Glomerular visceral epithelial cell (primary cell): ENCODE measurements at regions not wholly inside any gene's neighbourhood (a gene's known extent, or its start where the extent isn't known, plus 50 kb on each side); places are given as distances from the start of the nearest gene placed in this dataset.

Source experiments
- DNase-seq: peaks from one replicate; pipeline ENCODE4 v3.0.0-alpha.2; 2016; ENCODE audit errors: extremely low spot score

DNA sequence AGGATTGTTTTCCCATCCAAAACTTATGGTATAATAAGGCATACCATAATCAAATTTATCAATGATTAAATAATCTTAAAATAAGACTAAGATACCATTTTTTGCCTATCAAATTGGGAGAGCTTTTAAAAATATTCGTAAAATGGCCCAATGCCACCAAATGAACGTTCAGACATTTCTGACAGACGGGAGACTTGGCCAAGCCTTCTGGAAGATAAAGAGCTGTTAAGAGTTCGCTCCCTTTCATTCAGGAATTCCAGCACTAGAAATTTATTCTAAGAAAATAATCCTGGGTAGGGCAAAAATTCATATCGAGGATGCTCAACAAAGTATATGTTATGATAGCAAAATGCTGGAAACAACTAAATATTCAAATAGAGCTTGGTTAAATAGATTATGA, 85.6 kb upstream of the NEO1 start:
- no peak for DNase-seq

DNA sequence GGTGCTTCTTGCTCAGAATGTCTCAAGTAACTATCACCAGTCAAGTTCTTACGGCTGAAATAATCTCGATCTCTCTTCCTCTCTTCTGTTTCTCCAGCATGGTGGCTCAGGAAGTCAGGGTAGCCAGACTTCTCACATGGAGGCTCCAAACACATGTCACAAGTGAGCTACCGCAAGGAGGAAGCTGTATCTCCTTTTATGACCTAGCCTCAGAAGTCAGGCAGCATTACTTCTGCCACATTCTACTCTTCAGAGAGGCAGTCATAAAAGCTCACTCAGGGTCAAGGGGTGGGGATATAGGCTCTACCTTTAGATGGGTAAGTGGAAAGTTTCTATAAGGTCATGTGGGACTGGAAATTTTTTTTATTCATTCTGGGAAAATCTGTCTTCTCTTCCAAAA, 86.6 kb upstream of the NEO1 start:
- DNase-seq = no peak

DNA sequence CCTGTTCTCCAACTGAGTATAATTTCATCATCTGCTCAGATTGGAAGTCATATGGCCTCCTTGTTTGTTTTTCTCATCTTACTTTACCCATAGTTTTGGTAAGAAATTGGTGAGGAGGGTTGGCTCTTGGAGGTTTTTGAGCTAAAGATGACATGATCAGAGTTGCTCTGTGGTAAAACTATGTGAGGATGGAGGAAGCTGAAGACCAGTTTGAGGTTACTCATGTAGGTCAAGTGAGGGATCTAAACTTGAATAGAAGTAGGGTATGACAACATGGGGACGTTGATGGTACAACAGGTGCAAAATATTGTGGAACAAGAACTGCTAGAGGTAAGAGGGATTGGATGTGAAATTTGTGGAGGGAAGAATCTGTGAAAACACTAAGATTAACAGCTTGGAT, 87.7 kb upstream of the NEO1 start:
- DNase-seq = no peak

DNA sequence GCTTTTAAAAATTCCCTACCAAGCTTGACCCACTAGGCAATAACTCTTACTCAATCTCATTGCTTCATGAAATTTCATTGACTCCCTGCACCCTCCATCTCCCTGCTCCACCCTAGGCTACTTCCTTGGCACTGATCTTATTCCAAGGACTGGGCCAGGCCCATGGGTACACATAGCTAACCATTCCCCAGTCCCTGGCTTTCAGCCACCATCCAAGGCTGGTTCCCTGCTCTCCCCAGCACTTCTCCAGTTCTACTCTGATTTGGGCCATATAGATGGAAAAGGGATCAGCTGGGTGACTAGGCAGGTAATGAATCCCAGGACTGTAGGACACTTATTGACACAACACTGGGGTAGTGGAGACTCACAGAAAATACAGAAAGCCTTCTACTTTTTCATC, 88.1 kb upstream of the NEO1 start:
- DNase-seq = no peak

DNA sequence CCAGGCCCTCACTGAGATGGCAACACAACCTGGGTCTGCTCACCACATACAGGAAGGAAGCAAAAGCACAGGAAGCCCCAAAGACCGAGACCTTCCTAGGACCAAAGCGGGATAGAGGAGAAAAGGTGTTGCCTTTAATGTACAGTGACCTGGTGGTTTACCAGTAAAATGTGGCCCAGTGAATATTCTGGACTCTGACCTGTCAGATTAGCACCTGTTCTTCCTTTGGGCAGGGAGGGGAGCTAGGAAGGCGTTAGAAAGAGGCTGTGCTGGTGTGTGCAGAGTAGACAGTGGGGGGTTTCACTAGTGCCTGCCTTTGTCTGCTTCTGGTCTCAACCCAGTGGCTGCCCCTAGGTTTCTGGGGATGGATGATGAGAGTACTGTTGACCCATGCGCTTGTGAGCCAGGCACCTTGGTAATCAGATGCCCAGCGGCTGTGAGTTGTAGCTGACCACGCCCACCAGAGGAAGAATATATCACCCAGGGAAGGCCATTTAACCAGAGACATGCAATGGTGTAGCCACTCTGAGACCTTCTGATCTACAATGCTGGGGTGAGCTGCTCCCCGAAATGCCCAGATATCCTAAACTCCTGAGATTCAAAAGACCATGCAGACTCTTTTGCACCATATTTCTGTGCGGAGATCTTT, 90.1 kb upstream of the NEO1 start:
- DNase-seq = no peak

DNA sequence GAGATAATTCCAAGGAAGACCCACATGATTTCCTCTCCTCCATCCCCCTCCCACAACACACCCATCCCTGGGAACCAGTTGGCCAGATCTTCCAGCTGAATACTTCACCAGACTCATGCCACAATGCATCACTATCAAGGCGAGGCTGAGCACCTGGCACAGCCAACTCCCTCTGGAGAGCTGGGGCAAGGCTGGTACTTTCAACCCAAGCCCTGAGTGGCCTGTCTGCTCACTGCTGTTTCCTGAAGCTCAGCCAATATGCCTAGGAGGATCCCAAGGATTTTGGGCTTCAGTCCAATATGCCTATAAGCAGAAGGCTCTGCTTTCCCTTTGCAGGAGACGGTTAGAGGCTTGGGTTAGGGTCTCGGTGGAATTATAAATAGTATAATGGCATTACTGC, 90.9 kb upstream of the NEO1 start:
- DNase-seq = no peak

DNA sequence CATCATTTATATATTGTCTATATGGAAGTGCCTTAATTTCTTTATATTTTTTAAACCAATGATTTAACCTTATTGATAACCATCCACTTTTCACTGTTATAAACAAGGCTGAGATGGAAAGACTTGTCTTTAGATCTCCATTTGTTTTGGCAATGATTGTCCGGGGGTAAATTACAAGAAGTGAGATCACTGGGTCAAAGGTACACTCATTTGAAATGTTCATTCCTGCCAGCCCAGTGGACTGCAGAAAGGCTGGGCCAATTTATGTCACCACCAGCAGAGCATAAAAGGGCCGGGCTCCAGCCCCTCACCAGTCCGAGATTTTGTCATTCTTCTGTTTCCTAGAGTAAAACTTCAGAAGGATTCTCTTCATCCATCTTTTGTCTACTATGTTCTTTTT, 93.6 kb upstream of the NEO1 start:
- no peak for DNase-seq

DNA sequence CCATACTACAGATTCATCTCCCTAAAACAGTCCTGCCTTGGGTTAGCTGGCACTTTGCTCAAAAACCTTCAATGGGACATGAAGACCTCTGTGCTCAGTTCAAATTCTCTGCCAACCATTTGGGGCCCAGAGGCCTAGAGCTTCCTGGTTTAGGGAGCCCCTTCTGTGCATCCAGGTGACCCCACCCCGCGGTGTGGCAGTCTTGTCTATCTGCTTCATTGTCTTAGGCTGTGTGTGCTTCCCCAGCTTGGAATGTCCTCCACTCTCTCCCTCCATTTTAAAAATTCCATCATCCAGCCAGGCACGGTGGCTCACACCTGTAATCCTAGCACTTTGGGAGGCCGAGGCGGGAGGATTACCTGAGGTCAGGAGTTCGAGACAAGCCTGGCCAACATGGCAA, 99.0 kb upstream of the NEO1 start:
- no peak for DNase-seq

DNA sequence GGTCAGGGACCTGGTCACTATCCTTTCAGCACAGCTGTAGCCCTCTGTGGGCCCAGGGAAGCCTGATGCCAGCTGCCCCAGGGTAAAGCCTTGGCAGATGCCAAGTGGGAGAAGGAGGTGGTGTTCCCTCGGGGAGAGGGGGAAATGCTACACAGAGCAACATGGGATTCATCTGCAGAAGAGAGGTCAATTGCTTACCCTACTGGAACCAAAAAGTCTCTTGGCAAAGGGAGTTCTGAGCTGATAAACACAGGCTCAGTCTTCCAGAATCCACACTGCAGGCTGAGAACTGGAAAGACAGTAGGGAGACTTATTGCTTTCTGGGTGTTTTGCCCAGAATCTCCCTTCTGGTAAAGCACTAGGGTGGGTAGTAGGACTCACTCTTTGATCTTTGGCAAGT, 100.1 kb upstream of the NEO1 start:
- DNase-seq = no peak

DNA sequence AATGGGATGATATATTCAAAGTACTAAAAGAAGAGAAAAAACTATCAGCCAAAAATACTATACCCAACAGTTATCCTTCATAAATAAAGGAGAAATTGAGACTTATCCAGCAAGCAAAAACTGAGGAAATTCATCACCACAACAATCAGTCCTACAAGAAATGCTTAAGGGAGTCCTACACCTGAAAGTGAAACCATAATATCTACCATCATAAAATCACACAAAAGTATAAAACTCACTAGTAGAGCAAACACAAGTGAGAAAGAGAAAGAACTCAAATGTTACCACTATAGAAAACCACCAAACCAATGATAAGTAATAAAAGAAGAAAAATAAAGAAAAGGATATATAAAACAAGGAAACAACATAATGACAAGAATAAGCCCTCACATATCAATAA, 103.6 kb upstream of the NEO1 start:
- no peak for DNase-seq

DNA sequence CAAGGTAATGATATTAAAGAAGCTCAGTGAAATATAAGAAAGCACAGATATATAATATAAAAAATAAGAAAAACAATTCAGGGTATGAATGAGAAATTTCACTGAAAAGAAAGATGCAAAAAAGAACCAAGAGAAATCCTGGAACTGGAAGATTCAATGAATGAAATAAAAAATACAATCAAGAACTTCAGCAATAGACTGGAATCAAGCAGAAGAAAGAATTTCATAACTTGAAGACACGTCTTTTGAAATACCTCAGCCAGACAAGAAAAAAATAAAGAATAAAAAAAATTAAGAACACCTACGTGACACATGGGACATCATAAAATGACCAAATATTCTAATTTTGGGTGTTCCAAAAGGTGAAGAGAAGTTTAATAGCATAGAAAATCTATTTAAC, 104.6 kb upstream of the NEO1 start:
- no peak for DNase-seq

DNA sequence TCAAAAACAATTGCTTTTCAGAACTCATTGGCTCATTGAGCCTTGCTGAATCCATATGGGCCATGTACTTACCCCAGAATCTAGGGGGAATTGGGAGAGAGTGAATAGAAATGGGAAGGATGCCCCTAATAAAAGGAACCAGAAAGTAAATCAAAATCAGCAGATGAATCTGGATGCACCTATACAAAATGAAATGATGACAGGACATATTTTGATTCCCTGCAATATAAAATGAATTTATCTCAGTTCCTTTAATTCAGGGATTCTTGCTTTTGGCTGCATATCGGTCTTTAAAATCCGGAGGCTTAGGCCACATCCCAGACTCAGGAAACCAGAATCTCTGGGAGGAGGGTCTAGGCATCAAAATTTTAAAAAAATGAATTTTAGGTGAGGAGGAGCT, 107.7 kb upstream of the NEO1 start:
- DNase-seq = no peak

DNA sequence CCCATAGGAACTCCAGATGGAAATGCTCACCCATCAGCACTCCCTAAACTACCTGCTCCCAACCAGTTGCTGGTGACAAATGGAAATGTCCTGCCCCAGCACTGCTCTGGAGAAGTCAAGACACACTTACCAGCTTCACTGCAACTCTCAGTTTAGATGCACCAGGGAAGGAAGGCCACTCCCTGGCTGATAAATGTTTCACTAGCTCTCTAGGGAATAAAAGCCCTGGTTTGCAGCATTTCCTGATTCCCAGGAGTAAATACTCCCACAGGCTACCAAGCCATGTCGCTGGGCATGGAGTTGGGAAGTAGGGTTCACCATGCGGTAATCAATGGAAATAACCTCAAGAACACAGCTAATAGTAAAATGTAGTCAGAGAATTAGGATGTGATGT, 112.0 kb upstream of the NEO1 start:
- DNase-seq = no peak

DNA sequence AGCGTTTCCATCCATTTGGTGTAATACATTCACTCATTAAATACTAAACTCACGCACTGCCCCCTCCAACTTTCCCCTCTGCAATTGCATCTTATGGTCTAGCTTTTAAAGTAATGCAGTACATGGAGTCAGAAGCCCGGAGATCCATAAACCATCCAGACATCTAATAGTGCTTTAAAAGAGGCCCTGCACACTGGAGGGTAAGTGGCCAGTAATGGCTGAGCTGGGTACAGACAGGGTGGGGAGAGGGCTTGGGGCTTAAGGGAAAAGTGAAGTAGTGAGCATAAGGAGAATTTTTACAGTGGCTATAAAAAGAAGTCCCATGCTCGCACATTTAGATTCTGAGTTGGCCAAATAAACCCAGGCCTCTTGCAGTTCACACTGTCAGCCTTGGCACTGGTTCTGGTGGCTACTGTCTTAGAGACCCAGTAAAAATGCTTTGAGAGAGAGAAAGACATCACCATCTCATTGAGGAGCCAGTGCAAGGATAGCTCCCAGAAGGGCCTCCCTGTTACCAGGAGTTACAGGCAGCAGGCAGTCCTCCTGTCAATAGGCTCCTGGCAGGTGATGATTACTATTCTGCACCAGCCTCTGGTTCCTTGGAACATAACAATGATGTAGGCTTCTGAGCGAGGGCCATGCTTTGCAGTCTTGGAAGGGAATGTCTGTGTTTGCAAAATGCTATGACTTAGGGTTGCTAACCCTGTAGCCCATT, 112.6 kb upstream of the NEO1 start:
- no peak for DNase-seq

DNA sequence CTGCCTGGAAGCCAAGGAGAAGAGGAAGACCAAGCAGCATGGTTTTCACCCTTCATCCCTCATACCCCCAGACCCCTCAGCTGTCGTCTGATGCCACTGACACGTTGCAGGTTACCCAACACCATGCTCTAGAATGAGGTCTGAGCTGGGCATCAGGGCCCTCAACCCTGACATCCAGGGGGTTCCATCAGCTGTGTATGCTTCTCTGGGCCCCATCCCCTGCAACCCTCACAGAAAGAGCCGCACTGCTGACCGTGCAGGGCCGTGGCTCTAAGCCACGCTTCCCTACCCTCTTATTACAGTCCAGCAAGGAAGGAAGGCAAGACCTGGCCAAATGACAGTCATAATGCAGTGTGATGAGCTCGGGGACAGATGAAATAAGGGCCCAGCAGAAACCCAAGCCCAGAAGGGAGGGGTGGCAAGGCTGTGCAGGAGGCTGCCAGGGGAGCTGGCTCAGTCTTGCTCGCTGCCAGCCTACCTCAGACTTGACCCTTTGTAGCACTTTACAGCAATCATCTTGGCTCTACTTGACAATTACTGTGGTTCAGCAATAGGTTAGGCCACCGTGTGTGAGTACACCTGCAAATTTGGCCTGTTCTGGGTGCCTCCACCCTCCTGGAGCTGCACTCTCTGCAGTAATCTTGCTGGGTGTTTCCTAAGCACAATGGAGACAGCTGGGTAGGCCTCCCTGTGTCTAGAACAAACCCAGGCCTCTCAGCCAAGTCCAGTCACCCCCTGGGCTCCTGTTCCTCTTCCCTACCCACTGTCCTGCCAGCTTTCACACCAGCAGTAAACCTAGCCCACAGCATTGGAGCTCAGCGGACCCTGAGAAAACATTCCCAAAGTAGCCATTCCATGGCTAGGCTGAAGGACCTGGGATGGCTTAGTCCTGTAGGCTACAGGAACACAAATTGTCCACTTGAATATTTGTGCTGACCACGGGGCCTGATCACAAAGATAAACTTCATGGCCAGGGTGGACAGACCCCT, 115.3 kb upstream of the NEO1 start:
- DNase-seq = no peak

DNA sequence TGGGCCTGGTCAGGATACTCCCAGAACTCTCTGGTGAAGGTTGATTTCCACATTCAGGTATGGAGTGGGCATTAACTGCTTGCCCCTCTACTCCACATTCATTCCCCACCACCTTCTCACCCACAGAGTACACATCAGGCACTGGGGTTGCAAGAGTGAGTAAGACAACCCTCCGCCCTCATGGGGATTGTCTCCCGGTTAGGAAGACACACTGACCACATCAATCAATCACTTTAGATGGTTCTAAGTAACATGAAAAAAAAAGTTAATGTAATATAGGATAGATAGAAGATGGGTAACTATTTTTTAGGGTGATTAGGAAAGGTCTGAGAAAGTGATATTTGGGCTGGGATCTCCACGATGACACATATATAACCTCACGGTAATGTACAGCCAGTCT, 116.0 kb upstream of the NEO1 start:
- no peak for DNase-seq

DNA sequence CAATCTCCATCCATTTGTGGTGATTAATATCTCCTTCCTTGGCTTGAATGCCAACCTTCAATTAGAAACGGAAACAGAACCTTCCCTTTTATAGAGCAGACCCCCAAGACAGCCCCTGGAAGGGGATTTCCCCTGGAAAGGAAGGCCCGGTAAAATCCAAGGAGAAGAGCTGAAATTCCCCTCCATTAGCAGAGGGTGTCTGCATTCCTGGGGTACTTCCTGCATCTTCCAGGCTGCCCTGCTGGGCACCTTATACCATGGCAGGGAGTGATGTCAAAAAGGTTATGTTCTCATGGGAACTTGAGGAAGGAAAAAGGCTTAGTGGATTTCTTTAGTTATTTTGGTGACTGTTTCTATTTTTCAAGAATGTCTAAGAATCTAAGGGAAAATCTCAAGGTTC, 116.7 kb upstream of the NEO1 start:
- no peak for DNase-seq

DNA sequence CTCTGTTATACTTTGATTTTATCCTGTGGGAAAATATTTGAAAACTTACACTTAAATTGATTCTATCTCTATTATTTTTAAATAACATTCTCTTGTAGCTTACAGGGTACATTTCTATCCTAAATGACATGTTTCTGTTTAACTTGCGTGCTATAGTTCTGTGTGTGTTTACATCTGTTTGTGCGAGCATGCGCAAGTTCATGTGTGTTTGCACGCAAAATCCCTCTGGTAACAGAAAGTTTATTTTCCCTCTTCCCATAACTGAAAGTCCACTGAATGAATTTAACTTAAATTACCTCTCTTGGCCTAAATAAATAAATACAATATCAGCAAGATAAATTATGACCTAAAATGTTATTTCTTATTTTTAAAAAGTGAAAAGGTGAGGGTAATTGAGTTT, 117.3 kb upstream of the NEO1 start:
- no peak for DNase-seq

DNA sequence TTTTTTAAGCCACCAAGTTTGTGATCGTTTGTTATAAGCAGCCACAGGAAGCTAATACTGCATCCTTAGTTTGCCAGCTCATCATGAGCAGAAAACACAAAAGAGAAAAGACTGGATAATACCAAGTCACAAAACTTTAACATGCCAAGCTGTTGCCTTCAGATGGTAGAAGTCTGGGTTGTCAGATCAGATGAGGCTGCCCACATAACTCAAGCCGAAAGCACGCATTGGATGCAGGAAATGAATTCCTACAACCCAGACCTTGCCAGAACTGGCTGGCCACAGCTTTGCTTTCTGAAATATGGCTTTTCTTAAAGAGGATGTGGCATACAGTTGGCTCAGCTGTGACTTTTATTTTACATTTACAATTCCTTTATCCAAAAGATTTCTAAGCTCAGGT, 118.3 kb upstream of the NEO1 start:
- no peak for DNase-seq

DNA sequence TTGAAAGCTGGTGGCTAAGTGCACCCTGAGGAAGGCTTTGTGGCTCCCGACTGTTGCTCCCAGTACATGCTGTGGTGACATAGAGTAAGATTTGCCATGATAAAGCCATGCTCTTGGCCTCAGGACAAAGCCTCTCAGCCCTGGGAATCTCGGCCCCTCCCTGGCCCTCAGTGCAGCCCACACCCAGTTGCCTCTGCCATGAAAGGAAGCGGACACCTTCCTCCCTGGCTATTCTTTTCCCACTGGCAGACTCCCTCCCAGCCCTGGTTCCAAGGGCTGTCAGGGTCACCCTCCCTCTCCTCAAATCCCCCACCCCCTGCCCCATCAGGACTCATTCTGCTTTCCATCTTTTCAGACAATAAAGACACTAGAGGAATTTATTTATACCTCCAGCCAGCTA, 119.8 kb upstream of the NEO1 start:
- DNase-seq = no peak

DNA sequence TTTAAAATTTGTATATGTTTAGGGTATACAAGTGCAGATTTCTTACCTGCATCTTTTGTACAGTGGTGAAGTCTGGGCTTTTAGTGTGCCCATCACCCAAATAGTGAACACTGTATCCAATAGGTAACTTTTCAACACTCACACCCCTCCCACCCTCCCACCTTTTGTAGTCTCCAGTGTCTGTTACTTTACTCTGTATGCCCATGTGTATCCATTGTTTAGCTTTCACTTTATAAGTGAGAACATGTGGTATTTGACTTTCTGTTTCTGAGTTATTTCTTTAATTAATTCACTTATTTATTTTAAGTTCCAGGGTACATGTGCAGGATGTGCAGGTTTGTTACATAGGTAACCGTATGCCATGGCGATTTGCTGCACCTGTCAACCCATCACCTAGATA, 124.8 kb upstream of the NEO1 start:
- no peak for DNase-seq

DNA sequence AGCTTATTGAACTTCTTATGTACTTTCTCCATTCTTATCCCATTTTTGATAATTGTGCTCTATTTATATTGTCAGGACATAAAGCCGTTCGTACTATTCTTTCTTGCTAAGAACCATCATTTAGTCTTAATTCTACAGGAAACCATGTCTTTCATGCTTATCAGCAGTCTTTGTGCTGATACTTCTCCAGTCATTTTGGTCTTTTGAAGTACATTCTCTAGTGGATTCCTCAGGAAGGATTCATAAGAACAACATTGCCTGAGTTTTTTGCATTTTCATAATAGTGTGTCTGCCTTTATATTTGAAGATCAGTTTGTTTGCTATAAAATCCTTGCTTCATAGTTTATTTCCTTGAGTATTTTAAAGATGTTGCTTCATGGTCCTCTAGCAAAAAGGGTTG, 126.6 kb upstream of the NEO1 start:
- no peak for DNase-seq

DNA sequence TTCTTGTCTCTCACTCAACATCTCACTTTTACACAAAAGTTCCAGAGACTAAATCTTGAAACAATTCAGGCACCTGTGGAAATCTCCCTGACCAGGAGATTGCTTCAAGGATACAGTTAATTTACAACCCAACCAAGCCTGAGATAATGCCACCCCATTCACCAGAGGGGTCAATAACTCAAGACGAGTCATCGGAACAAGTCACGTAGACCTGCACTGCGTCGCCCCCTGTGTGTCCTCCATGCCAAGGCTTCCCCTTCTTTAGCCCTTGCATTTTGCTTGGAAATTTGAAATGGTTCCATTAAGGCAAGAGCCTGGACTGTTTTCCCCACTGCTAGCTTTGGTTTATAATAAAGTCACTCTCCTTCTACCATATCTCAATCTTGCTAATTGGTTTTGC, 129.0 kb upstream of the NEO1 start:
- no peak for DNase-seq
